ENCODE measurements at regions not wholly inside any gene's neighbourhood (a gene's known extent, or its start where the extent isn't known, plus 50 kb on each side); places are given as distances from the start of the nearest gene placed in this dataset.

- Mint-ChIP-seq H3K36me3 (ENCODE audit: low read depth) (no peaks in the 10 kb centered on the region), H3K4me3 (no peak overlapping the region), H3K27me3 (ENCODE audit: insufficient read depth) (peaks cover 18% of the 10 kb centered on the region), H3K4me1 (ENCODE audit: low read depth) (peaks cover 2% of the 10 kb centered on the region), H3K9me3 (no peaks in the 10 kb centered on the region), H3K27ac (no peak overlapping the region)
- no peak for DNase-seq
- TF ChIP-seq, protein P1, sequence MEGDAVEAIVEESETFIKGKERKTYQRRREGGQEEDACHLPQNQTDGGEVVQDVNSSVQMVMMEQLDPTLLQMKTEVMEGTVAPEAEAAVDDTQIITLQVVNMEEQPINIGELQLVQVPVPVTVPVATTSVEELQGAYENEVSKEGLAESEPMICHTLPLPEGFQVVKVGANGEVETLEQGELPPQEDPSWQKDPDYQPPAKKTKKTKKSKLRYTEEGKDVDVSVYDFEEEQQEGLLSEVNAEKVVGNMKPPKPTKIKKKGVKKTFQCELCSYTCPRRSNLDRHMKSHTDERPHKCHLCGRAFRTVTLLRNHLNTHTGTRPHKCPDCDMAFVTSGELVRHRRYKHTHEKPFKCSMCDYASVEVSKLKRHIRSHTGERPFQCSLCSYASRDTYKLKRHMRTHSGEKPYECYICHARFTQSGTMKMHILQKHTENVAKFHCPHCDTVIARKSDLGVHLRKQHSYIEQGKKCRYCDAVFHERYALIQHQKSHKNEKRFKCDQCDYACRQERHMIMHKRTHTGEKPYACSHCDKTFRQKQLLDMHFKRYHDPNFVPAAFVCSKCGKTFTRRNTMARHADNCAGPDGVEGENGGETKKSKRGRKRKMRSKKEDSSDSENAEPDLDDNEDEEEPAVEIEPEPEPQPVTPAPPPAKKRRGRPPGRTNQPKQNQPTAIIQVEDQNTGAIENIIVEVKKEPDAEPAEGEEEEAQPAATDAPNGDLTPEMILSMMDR (IDR thresholded peaks at IDR 0.05): no peak
Measured at GRCh38 chr3:107981471-107982111, 109.2 kb downstream of the CD47 start.

DNA sequence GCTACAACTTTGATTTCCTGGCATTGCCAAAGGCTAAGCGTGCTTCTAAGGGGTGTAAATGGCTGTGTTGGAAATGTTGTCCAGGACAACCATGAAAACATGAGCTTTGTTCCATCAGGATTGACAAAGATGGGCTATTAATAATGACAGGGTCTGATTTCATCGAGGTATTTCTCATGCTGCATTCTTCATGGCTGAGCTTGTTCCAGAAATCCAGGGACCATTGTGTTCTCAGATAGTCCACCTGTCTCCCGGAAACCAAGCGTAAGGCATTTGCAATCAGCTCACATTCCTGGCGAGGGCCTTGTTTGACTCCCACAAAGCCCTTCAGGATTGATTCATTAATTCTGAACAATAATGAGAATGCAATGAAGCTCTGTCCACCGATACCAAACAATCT, 111.3 kb downstream of the CD47 start:
- no peak overlapping the region for H3K27ac Mint-ChIP-seq

DNA sequence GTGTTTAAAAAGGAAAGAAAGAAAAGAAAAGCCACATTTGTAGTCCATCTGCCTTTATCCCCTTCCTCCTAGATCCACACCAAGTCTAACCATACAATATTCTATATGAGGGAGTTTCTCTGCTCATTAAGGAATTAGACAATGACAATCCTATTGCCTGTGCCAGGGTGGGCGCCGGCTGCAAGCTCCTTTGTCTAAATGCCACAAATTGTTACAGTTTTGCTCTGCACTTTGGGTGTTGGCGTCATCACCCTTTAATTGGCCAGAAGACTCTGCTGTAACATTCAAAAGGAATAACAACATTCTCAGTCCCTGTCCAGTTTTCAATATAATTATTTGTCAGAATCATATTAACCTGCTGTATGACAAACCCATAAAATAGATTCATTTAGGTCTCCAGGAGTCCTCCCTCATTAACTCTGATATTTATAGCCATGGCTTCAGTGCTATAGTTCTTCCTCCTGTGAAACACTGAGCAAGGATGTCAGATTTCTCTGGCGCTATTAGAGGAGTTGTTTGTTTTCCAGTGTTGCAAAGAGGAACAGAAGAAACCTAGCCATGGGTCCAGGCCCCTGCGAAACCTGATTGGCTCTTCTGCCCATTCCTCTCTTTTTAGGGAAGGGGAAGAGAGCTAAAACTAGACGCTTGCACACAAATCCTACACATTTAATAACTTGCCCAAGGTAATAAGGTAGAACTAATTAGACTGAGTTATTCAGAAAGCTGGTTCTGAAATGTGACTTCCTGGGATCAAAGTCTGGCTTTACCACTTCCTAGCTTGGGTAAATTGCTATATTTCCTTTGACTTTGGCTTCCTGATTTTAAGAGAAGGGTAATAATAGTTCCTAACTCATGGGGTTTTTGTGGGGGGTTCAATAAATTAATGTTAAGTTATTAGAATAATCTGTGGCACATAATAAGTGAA, 112.4 kb downstream of the CD47 start:
- TF ChIP-seq, protein P1 (IDR thresholded peaks at IDR 0.05): no peak
- H3K9me3 Mint-ChIP-seq: no peaks in the 10 kb centered on the region
- H3K27ac Mint-ChIP-seq: no peak overlapping the region
- H3K27me3 Mint-ChIP-seq (ENCODE audit: insufficient read depth): peaks cover 23% of the 10 kb centered on the region
- H3K36me3 Mint-ChIP-seq (ENCODE audit: low read depth): no peaks in the 10 kb centered on the region
- H3K4me3 Mint-ChIP-seq: no peak overlapping the region
- H3K4me1 Mint-ChIP-seq (ENCODE audit: low read depth): 0 out of 2 replicates have a peak, but pooled peaks cover 3% of the 10 kb centered on the region
- DNase-seq: no peak

More for the DNA sequence above, 111.3 kb downstream of the CD47 start:
- peaks cover 29% of the 10 kb centered on the region for H3K27me3 Mint-ChIP-seq (ENCODE audit: insufficient read depth)
- no peaks in the 10 kb centered on the region for H3K9me3 Mint-ChIP-seq
- TF ChIP-seq, protein P1 (IDR thresholded peaks at IDR 0.05): no peak
- no peaks in the 10 kb centered on the region for H3K4me1 Mint-ChIP-seq (ENCODE audit: low read depth)
- DNase-seq: no peak
- no peaks in the 10 kb centered on the region for H3K36me3 Mint-ChIP-seq (ENCODE audit: low read depth)
- H3K4me3 Mint-ChIP-seq: no peak overlapping the region

DNA sequence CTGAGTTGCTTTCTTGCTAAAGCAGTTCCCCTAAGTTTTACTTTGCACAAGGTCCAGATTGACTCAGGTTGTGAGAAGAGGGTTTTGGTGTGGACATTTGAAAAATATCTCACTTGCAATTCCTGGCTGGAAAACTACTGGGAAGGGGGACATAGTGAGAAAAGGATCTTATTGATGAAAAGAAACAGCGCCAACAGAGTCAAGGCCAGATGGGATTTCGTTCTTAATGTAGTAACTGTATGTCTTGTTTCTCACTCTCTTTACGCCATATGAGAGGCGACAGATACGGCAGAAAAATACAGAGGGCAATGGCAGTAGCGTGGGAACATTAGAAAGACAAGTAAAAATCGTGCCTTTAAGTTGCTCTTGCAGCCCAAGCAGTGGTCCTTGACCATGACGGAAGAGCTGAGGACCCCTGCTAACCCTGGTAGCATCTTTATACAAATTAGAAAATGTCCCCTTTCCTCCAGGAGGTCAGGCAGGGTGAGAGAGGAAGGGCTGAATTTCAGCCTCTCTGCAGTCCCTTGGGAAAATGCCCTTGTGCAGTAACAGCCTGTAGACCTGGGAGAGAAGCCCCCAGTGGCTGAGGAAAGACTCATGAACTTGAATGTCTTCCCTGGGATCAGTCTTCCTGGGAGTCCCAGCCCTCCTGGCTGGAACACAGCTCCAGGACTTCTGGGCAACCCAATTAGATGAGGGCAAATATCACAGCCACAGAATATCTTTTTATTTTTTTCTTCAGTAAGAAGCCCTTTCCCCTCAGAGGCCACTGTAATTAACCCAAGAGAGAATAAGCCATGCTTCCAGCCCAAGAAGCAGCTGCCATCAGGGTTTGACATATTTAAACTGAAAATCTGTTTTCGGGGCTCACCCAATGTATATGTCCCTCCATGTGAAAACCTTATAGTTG, 113.4 kb downstream of the CD47 start:
- H3K36me3 Mint-ChIP-seq (ENCODE audit: low read depth): no peaks in the 10 kb centered on the region
- H3K4me3 Mint-ChIP-seq: no peak overlapping the region
- H3K9me3 Mint-ChIP-seq: no peaks in the 10 kb centered on the region
- H3K27me3 Mint-ChIP-seq (ENCODE audit: insufficient read depth): peaks cover 23% of the 10 kb centered on the region
- TF ChIP-seq, protein P1 (IDR thresholded peaks at IDR 0.05): no peak
- H3K27ac Mint-ChIP-seq: no peak overlapping the region
- no peak for DNase-seq
- H3K4me1 Mint-ChIP-seq (ENCODE audit: low read depth): peaks cover 12% of the 10 kb centered on the region; the same call in 1 of the 2 replicates

- H3K4me1 Mint-ChIP-seq (ENCODE audit: low read depth): peaks cover 12% of the 10 kb centered on the region; the same call in 1 of the 2 replicates
- TF ChIP-seq, protein P1 (IDR thresholded peaks at IDR 0.05): no peak
- DNase-seq: no peak
- H3K27me3 Mint-ChIP-seq (ENCODE audit: insufficient read depth): peaks cover 27% of the 10 kb centered on the region
- no peaks in the 10 kb centered on the region for H3K9me3 Mint-ChIP-seq
- H3K4me3 Mint-ChIP-seq: no peak overlapping the region
- no peak overlapping the region for H3K27ac Mint-ChIP-seq
- H3K36me3 Mint-ChIP-seq (ENCODE audit: low read depth): no peaks in the 10 kb centered on the region
Measured at GRCh38 chr3:107976202-107976800, 114.5 kb downstream of the CD47 start.
